T-helper 17 cell (primary cell): ENCODE measurements at regions not wholly inside any gene's neighbourhood (a gene's known extent, or its start where the extent isn't known, plus 50 kb on each side); places are given as distances from the start of the nearest gene placed in this dataset.
"Not testable (repeated sequence)": the region's sequence is repeated elsewhere in the genome, so short reads cannot be mapped to it uniquely, and the experiment has no call there.

Experiments
- ATAC-seq: fragments of 150-1000 bp; cut with Tn5 transposase; 2 replicates; pipeline ENCODE4 v1.10.0; 2021; ENCODE audit warnings: mild to moderate bottlenecking, moderate library complexity
- DNase-seq, 3 donors: peaks; one replicate each; pipeline versions ENCODE4 v3.0.0 to v3.0.0-alpha.2; 2020 to 2021
- H3K9me3 ChIP-seq: one replicate; pipeline ENCODE4 v1.7.0; 2013; ENCODE audit warnings: low read length, mild to moderate bottlenecking; ENCODE audit not compliant: control insufficient read depth, poor library complexity, severe bottlenecking
- H3K27ac Mint-ChIP-seq: one replicate; pipeline ENCODE4 v1.8.0; 2022; ENCODE audit warnings: mild to moderate bottlenecking, moderate library complexity, mixed read lengths
- H3K27me3 Mint-ChIP-seq: one replicate; pipeline ENCODE4 v1.8.0; 2022; ENCODE audit warnings: mixed read lengths
- H3K36me3 Mint-ChIP-seq: one replicate; pipeline ENCODE4 v1.8.0; 2022; ENCODE audit warnings: low read depth, mixed read lengths
- H3K4me1 Mint-ChIP-seq: one replicate; pipeline ENCODE4 v1.8.0; 2022; ENCODE audit warnings: mild to moderate bottlenecking, mixed read lengths
- H3K4me3 Mint-ChIP-seq: one replicate; pipeline ENCODE4 v1.8.0; 2022; ENCODE audit warnings: mild to moderate bottlenecking, moderate library complexity, mixed read lengths

DNA sequence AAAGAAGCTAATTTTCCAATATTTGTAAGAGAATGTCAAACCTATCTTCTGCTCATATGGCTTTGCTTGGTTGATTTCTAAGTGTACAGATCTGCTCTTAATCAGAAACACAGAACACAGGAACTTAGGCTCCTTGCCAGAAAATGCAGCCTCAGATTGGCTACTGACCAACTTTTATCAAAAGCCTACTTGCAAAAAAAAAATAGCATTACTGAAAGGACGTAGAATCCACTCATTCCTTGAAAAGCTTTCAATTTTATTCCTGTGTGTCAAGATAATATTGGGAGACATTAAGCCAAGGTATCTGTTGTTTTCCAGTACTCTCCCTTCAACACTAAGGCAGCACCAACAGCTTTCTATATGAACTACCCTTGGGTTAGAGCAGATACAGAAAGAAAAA lies 127.6 kb upstream of the INTU start:
- H3K27me3 Mint-ChIP-seq, result peaks cover 6% of the 10 kb centered on the region
- no peaks in the 10 kb centered on the region for H3K36me3 Mint-ChIP-seq
- ATAC-seq (no peak), DNase-seq (no peak)
- H3K4me1 Mint-ChIP-seq, result no peaks in the 10 kb centered on the region
- H3K4me3 Mint-ChIP-seq, result no peak overlapping the region
- H3K27ac Mint-ChIP-seq, result no peak overlapping the region
- peaks cover 2% of the 10 kb centered on the region for H3K9me3 ChIP-seq

DNA sequence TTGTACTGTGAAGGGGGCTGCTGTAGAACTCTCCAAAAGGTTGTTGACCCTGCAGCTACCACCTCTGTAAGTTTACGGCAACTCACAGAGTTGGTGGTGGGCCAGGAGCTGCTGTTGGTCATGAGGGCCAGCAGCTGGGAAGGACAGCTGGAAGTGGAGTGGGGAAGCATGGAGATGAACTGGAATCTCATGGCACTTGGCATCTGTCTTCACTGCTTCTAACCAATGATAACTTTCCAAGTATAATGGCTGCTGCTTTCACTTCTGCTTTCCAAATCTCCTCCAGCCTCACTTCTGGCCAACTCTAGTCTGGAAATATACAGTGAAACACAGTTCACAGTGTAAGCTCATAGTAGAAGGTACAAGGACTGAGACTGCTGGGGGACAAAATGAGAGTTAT lies 126.5 kb upstream of the INTU start:
- Mint-ChIP-seq H3K4me1 (no peaks in the 10 kb centered on the region), H3K27ac (no peak overlapping the region), H3K36me3 (no peaks in the 10 kb centered on the region), H3K4me3 (no peak overlapping the region), H3K27me3 (peaks cover 2% of the 10 kb centered on the region)
- DNase-seq, result no peak
- no peak for ATAC-seq
- peaks cover 2% of the 10 kb centered on the region for H3K9me3 ChIP-seq

DNA sequence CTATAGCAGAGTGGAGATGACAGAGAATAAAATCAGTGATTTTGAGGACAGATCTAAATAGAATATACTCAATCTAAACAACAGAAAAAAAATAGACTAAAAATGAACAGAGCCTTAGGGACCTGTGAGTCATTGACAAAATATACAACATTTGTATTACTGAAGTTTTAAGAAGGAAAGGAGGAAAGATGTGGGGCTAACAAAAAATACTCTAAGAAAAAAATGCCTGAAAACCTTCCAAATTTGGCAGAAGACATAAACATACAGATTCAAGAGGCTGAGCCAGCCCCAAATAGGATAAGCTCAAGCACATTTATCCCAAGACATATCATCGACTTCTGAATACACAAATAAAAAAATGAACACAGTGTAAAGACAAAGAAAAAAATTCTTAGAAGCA lies 123.6 kb upstream of the INTU start:
- Mint-ChIP-seq H3K27ac (no peak overlapping the region), H3K4me3 (no peak overlapping the region), H3K27me3 (no peaks in the 10 kb centered on the region), H3K4me1 (no peaks in the 10 kb centered on the region), H3K36me3 (no peaks in the 10 kb centered on the region)
- ATAC-seq (no peak), DNase-seq (no peak)
- H3K9me3 ChIP-seq, result peaks cover 2% of the 10 kb centered on the region

DNA sequence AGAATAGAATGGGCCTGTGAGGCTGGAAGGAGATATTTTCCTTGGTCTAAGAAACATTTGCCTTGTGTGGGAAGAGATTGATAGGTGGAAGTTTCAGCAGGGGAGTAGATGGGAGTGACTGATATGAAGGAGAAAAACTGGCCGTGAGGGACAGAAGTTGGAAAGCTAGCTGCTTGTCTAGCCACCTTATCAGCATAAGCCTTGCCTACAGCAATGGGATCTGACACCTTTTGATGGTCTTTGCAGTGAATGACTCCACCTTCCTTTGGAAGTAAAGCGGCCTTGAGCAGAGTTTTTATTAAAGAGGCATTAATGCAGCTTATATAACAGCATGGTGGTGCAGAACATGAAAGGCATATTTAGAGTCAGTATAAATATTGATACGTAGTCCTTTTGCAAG lies 120.1 kb upstream of the INTU start:
- H3K27me3 Mint-ChIP-seq, ATAC-seq, H3K4me1 Mint-ChIP-seq, H3K4me3 Mint-ChIP-seq, H3K27ac Mint-ChIP-seq, H3K9me3 ChIP-seq, DNase-seq, H3K36me3 Mint-ChIP-seq: not testable (repeated sequence)

DNA sequence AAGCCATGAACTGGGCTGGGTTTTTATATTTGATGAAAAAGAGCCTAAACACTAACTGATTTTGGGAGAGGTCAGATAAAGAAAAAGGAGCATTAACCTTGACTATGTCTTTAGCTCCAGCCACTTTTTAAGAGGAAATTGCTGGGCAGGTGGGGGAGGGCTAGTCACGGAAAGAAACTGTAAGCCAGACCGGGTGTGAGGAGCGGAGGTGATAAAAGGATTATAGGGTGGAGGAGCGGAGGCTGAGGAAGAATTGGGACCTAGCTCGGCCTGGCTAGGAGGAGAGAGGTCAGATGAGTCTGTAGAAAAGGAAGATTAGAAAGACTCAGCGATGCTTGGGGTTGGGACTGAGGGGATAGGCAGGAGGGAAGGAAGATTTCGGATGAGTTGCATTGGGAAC lies 117.5 kb upstream of the INTU start:
- not testable (repeated sequence) for DNase-seq, H3K4me3 Mint-ChIP-seq, H3K9me3 ChIP-seq, H3K36me3 Mint-ChIP-seq, ATAC-seq, H3K4me1 Mint-ChIP-seq, H3K27me3 Mint-ChIP-seq, H3K27ac Mint-ChIP-seq

DNA sequence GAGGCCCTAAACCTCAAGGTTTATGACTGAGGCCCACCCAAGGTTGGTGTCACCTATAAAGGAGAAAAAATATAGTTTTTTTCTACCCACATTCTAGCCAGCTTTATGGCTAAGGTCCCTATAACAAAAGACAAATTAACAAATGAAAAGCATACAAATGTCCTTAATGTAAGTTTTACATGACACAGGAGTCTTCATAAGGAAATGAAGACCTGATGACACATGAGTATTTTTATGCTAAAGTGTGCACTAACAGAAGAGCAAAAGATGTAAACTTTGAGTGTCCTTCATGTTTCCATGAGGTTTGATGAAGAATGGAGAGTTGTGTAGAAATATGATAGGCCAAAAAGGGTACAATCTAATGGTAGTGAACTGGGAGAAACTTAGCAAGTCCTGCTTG lies 114.7 kb upstream of the INTU start:
- Mint-ChIP-seq H3K36me3 (no peaks in the 10 kb centered on the region), H3K4me3 (no peak overlapping the region), H3K27me3 (no peaks in the 10 kb centered on the region), H3K4me1 (no peaks in the 10 kb centered on the region), H3K27ac (no peak overlapping the region)
- DNase-seq, result no peak
- no peak for ATAC-seq
- no peaks in the 10 kb centered on the region for H3K9me3 ChIP-seq

DNA sequence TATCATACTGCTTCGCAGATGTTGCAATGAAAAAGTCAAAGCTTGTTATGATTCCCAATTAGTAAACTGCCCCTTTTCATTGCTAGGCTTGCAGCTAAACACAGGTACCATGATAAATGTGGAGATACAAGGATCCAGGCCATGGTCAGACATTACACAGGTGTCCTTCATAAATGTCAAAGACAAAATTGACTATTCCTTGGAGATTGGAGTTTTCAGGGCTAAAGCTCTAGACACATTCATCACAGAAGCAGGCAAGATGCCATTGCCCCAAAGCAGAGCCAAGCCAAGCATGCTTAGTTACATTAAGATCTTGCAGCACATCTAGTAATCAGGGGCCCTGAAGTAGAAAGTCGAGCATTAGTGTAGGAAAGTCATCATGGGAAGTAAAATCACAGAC lies 111.3 kb upstream of the INTU start:
- H3K4me3 Mint-ChIP-seq, result no peak overlapping the region
- H3K36me3 Mint-ChIP-seq, result no peaks in the 10 kb centered on the region
- H3K9me3 ChIP-seq, result no peaks in the 10 kb centered on the region
- H3K27ac Mint-ChIP-seq, result no peak overlapping the region
- ATAC-seq, result no peak
- H3K27me3 Mint-ChIP-seq, result no peaks in the 10 kb centered on the region
- no peaks in the 10 kb centered on the region for H3K4me1 Mint-ChIP-seq
- no peak for DNase-seq

DNA sequence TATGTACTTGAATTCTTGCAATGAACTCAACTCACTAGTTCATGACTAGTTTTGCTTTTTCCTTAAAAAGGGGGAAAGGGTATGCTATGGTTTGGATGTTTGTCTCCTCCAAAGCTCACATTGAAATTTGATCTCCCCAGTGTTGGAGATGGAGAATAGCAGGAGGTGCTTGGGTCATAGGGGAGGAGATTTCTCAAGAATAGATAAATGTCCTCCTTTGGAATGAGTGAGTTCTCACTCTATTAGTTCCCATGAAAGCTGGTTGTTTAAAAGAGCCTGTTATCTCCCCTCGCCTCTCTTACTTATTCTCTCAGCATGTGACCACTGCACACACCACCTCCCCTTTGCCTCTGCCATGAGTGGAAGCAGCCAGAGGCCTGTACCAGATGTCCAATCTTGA lies 109.4 kb upstream of the INTU start:
- Mint-ChIP-seq H3K36me3 (no peaks in the 10 kb centered on the region), H3K4me1 (no peaks in the 10 kb centered on the region), H3K27ac (no peak overlapping the region), H3K4me3 (no peak overlapping the region), H3K27me3 (no peaks in the 10 kb centered on the region)
- ATAC-seq, result no peak
- DNase-seq, result no peak
- H3K9me3 ChIP-seq, result no peaks in the 10 kb centered on the region

DNA sequence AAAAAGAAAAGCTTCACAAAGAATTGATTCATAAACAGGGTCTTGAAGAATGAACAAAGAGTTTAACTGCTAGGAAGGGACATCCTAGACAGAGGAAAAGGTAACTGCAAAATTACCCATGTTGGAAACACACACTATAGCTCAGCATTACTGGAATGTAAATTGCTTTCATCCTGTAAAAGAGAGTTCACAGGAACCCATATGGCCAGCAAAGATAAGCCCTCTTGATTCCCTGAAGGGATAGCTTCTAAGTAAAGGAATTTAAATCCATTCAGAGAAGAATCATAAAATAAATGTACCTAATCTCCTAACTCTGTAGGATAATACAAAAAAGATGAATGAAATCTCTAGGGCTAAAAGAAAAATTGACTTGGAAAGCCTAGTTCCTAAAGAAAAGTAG lies 107.1 kb upstream of the INTU start:
- no peaks in the 10 kb centered on the region for H3K9me3 ChIP-seq
- H3K4me3 Mint-ChIP-seq, result no peak overlapping the region
- H3K36me3 Mint-ChIP-seq, result no peaks in the 10 kb centered on the region
- DNase-seq (no peak), ATAC-seq (no peak)
- H3K27ac Mint-ChIP-seq, result no peak overlapping the region
- no peaks in the 10 kb centered on the region for H3K4me1 Mint-ChIP-seq
- no peaks in the 10 kb centered on the region for H3K27me3 Mint-ChIP-seq

DNA sequence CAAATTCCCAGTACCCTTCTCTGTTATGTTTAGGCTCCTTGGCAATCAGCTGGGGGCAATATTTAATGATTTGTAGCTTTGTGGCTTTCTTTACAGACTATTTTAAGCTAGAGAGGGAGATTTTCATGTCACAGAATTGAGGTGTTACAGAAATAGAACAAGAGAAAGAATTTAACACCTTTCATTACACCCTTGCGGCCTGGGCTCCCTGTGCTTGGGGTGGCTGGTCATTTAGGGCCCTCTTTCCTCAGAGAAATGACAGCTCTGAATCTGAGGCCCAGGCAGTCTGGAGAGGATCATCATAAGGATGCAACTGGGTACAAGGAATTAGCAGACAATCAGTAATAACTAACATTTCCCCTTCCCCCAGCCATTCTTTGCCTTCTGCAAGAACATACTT lies 104.5 kb upstream of the INTU start:
- Mint-ChIP-seq H3K36me3 (no peaks in the 10 kb centered on the region), H3K27ac (no peak overlapping the region), H3K4me3 (no peak overlapping the region), H3K27me3 (no peaks in the 10 kb centered on the region), H3K4me1 (no peaks in the 10 kb centered on the region)
- ATAC-seq (no peak), DNase-seq (no peak)
- no peaks in the 10 kb centered on the region for H3K9me3 ChIP-seq

DNA sequence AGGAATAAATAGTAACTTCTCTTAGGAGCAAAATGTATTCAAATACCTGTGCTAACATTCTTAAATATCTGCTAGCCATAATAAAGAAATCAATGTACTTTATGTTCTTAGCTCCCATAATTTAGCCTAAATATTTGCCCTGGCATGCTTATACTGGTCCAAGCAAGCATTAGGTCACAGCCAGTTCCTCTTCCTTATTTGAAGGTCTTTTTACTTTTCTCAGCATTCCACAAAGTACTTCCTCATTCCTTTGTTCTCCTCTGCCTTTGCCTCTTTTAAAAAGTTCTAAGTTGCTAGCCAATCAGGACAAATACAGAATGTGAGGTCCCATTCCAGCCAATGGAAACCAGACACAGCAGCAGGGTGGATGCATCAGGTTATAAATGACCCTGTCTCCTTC lies 102.9 kb upstream of the INTU start:
- H3K4me1 Mint-ChIP-seq, ATAC-seq, H3K27me3 Mint-ChIP-seq, H3K4me3 Mint-ChIP-seq, H3K36me3 Mint-ChIP-seq, H3K9me3 ChIP-seq, DNase-seq, H3K27ac Mint-ChIP-seq: not testable (repeated sequence)

DNA sequence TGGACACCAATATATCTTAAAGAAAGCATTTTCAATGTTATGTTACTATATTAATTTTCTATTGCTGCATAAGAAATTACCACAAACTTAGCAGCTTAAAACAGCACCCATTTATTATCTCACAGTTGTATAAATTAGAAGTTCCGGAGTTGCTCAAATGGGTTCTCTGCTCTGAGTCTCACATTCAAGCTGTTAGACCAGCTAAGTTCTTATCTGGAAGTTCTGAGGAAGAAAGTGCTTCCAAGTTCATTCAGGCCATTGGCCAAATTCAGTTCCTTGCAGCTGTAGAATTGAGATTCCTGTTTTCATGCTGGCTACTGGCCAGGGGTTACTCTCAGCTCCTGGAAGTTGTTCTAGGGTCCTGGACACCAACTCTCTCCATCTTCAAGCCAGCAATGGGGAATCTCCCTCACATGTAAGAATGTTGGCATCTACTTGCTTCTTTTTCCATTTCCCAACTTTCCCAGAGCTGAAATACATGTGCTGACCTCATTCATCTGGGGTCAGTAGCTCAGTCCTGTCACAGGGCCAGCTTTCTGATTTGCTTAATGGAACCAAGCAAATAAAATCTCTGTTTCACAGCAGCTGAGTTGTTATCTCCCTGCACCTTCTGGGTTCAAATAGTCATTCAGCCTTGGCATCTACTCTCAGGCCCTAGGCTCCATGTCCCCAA lies 99.6 kb upstream of the INTU start:
- peaks cover 11% of the 10 kb centered on the region for H3K27me3 Mint-ChIP-seq
- H3K36me3 Mint-ChIP-seq, result no peaks in the 10 kb centered on the region
- ATAC-seq, result no peak
- no peak overlapping the region for H3K4me3 Mint-ChIP-seq
- no peaks in the 10 kb centered on the region for H3K9me3 ChIP-seq
- H3K27ac Mint-ChIP-seq, result no peak overlapping the region
- no peaks in the 10 kb centered on the region for H3K4me1 Mint-ChIP-seq
- DNase-seq, result no peak

DNA sequence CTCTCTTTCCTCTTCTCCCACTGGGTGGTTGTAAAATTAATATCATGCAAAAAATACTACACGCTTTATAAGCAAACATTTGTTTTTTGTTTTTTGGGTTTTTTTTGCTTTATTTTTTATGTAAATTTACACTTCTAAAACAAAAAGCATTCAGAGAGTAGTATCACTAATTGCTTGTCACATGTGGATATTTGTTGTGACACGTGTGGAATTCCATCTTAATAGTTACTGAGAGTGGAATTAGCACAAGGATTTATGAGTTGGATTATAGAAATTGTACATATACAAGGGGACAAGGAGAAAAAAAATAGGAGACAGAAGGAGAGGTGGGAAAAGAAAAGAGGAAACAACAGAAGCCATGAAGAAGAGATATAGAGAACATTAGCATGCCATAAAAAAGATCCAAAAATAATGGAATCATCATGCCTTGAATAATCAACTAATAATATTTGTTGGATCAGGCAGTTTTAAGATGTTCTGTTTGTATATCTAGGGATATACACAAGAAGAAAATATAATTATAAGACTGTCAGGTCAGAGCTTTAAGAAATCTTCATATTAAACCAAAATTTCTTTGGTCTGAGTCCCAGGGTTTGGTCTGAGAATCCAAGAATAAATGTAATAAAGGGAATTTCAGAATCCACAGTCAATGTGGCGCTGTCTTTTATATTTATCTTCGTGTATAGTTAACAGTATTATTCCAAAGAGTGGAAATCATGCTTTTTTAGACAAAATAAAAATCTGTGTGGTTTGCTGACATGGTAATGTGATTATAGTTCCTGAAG lies 98.5 kb upstream of the INTU start:
- DNase-seq (no peak), ATAC-seq (no peak)
- no peak overlapping the region for H3K4me3 Mint-ChIP-seq

DNA sequence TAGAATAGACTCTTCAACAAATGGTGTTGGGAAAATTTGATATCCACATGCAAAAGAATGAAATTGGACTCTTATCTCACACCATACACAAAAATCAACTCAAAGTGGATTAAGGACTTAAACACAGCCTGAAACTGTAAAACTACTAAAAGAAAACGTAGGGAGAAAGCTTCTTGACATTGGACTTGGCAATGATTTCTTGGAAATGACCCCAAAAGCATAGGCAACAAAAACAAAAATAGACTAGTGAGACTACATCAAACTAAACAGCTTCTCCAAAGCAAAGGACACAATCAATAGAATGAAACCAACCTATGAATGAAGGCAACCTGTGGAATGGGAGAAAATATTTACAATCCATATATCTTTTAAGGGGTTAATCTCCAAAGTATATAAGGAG lies 94.7 kb upstream of the INTU start:
- no peak overlapping the region for H3K27ac Mint-ChIP-seq
- ATAC-seq (no peak), DNase-seq (no peak)
- H3K27me3 Mint-ChIP-seq, result peaks cover 20% of the 10 kb centered on the region
- no peaks in the 10 kb centered on the region for H3K36me3 Mint-ChIP-seq
- H3K4me1 Mint-ChIP-seq, result no peaks in the 10 kb centered on the region
- H3K4me3 Mint-ChIP-seq, result no peak overlapping the region
- no peaks in the 10 kb centered on the region for H3K9me3 ChIP-seq

More for the DNA sequence above, 98.5 kb upstream of the INTU start:
- no peak overlapping the region for H3K27ac Mint-ChIP-seq
- H3K4me1 Mint-ChIP-seq, result no peaks in the 10 kb centered on the region
- no peaks in the 10 kb centered on the region for H3K36me3 Mint-ChIP-seq
- no peaks in the 10 kb centered on the region for H3K9me3 ChIP-seq
- peaks cover 12% of the 10 kb centered on the region for H3K27me3 Mint-ChIP-seq
